GM18870 (cell line): ENCODE measurements at regions not wholly inside any gene's neighbourhood (a gene's known extent, or its start where the extent isn't known, plus 50 kb on each side); places are given as distances from the start of the nearest gene placed in this dataset.

Experiments
- ATAC-seq: cut with Tn5 transposase; IDR thresholded peaks from one replicate; pipeline ENCODE4 v1.9.1; 2021; ENCODE audit warnings: moderate library complexity; ENCODE audit not compliant: unreplicated experiment

- no peak for ATAC-seq
Measured at GRCh38 chr16:74232806-74233465, 63.7 kb upstream of the PSMD7 start.

DNA sequence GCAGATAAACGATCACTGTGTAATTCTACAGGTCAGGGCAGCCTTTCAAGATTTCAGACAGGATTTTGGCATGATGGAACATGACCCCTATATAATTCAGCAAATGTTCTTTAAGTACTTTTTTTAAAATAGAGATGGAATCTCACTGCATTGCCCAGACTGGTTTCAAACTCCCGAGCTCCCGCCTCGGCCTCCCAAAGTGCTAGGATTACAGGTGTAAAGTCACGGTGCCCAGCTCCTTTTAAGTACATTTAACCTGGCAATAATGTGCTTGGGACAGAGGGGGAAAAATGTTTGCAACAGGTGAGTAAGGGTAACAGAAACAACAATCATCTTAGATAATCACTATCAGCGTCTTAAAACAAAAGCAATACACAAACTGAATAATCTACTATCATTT, 66.5 kb upstream of the PSMD7 start:
- no peak for ATAC-seq

GRCh38 chr16:74226338-74226954, 70.2 kb upstream of the PSMD7 start:
- no peak for ATAC-seq

DNA sequence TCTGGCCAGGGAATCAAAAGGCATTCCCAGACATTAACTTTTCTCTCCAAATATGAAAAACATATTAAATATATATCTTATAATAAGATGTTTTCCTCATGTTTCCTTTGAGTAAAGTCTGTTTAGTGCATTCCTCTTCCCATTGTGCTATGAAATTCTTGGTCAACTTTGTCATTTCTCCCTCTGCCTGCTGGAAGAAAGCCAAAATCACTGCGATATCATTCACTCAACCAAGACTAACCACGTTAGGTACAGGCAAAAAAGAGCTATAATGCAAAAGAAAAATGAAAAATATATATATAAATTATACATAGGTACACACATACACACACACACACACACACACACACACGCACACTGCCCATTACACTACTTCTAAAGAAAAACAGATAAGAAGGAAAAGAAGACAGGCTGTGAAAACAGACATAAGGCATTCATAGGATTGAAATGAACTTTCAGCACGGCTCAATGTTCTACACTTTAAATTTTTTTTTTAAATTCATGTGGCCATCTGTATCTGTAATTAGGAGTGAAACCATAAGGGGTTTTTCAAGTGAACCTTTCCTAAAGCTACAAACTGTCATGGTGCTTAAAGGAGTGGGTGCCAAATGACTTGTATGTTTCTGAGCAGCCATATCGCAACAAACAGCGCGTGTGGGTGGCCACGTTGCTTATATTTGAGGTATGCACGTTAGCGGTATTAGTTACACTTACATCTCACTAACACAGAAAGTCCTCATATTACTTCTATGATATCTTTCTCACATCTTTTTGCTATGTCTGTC, 71.6 kb upstream of the PSMD7 start:
- ATAC-seq, result no peak

DNA sequence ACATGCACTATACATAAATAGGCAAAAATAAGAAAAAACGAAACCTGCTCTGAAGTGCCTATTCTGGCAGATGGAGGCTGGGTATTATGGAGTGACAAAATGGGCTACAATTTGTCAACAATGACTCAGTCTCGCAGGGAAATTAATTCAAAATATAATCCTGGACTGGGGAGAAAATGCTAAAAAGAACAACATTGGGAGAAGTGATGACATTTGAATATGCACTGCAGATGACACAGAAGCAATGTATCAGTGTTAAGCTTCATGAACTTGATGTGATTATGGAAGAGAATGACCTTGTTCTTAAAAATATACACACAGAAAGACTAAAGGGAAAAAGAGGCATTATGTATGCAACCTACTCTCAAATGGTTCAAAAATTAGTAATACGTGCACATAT, 74.8 kb upstream of the PSMD7 start:
- no peak for ATAC-seq

GRCh38 chr16:74219706-74220105, 76.9 kb upstream of the PSMD7 start:
- no peak for ATAC-seq

DNA sequence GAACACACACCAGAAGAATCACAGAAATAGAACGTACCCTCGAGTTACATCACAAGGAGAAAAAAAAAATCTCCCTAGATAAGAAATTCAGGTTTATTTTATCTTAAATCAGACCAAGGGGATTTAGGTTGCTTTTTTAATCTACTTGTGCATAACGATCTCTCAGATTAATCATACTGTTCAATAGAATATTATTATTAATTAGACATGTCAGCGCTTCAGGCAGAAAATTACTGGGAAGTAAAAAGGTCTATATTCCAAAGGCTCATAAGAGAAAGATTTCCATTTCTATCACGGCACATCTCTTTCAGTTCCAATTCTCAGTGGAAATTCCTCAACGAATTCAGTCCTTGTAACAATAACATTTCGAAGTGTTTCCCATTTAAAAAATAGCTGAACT, 77.7 kb upstream of the PSMD7 start:
- ATAC-seq, result no peak

GRCh38 chr16:74216319-74216718, 80.3 kb upstream of the PSMD7 start:
- no peak for ATAC-seq

DNA sequence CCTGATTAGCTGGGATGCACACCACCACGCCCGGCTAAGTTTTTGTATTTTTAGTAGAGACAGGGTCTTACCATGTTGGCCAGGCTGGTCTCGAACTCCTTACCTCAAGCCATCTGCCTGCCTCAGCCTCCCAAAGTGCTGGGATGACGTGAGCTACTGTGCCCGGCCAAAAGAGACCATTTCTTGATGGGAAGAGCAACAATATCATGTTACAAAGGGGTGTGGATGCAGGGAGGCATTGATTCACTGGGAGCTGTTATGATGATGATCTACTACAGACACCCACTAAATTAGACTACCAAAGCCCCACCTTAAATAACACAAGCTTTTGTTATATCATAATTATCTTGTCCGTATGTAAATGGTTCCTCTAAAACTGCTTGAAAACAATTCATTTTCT, 81.4 kb upstream of the PSMD7 start:
- no peak for ATAC-seq

DNA sequence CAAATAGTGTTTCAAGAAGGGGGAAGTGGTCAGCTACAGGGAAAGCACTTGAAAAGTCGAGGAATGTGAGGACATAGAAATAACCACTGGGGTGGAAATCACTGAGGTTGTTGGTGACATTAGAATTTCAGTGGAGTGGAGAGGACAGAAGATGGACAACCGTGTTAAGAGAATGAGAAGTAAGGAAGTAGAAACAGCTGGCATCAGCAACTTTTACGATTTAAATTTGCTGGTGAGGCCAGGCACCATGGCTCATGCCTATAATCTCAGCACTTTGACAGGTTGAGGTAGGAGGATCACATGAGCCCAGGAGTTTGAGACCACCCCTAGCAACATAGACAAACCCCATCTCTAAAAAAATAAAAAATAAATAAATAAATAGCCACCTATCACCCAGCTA, 83.2 kb upstream of the PSMD7 start:
- ATAC-seq, result no peak

- ATAC-seq, result no peak
Measured at GRCh38 chr16:74210245-74210644, 86.4 kb upstream of the PSMD7 start.

DNA sequence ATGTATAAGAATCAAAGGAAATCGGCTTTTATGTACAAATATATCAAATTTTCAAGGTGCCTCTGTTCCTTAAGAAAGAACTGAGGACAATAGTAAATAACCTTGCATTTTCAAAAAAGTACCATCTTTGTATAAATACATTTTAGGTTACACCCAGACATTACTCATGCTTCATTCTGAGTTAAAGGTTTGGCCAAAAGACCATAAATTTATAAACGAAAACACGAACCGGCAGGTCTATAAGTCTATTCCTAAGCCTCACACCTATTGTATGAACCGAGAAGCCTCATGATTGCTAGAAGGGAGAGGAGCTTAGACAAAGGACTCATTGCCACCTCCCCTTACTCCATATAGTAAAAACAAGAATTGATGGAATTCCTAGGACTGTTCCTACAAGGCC, 94.6 kb upstream of the PSMD7 start:
- no peak for ATAC-seq

GRCh38 chr16:74201576-74201975, 95.0 kb upstream of the PSMD7 start:
- no peak for ATAC-seq

DNA sequence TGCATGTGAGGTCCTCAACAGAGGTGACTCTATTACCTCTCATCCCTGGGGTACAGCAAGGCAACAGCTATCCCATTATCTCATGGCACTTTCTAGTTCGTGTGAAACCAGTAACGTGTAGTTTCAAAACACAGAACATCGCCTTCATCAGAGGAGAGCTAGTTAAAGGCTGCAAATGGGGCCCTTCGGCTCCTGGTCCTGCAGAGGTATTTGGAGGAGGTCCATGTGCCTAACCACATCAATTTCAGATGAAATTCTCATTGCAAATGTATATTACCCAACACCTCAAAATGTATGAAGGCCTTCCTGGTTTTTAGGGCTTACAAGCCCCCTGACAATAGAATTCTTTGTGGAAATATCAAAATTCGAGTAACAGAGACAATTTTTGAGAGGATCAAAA, 95.7 kb upstream of the PSMD7 start:
- no peak for ATAC-seq

DNA sequence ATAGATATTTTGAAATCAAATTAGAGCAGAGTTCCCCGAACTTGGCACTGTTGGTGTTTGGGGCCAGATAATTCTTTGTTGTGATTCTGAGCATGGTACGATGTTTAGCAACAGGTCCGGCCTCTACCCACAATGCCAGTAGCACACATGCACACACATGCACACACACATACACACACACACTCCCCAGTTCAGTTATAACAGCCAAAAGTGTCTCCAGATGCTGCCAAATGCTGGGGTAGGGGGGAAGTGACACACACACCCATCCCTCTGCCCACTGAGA, 96.8 kb upstream of the PSMD7 start:
- ATAC-seq, result no peak

GRCh38 chr16:74199066-74199841, 97.4 kb upstream of the PSMD7 start:
- ATAC-seq, result no peak

DNA sequence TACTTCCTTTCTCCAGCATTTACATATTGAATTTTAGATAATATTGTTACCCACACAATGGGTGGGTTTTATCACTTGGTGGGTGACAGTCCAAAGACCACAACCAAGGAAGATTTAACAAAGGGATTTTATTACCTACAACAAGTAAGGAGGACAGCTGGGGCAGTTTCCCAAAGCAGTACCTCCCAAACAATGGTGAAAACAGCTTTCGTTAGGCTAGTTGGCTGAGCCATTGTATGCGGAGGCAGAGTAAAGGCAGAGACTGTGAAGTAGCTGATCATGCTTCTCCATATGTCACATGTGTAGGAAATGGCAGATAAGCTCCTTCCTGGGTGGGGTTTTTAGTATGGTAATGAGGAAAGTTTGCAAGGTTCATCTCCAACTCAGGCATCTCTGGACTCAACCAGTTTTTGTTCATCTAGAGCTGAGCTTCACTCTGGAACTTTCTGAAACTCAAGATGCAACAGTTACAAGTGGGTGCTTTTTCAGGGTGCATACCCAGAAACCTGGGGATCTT, 104.3 kb upstream of the PSMD7 start:
- ATAC-seq, result no peak

DNA sequence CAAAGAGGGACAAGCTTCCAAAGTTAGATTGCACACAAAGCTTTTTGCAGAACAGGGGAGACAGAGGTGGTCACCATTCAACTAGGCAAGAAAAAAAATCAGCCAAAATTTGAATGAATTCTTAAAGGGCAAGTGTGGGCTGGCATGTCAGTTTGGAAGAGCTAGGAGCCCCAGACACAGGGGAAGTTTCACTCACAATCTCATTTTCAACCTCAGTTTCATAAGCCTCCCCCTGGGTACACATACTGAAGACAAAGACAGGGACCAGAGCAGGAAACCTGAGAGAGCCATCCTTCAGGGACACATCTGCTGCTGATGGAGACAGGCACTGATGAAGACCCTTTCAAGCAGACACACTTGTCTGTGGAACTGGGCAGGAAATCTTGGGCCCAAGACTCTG, 106.3 kb upstream of the PSMD7 start:
- ATAC-seq, result no peak

DNA sequence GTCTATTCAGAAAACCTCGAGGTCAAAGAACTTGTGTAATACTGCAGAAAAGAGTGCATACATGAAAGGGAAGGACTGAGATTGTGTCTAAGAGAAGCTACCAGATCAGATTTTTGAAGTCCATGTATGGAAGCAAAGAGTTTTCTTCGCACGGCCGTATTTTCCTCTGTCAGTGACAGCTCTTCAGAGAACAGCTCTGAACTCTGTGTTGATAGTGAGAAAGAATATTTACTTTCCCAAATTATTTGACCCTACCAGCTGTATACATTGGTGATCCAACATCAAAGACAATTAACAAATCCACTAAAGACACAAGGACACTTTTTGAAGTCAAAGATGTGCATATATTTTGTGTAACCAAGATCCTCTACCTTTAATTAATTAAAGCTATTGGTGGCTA, 107.8 kb upstream of the PSMD7 start:
- ATAC-seq, result no peak

DNA sequence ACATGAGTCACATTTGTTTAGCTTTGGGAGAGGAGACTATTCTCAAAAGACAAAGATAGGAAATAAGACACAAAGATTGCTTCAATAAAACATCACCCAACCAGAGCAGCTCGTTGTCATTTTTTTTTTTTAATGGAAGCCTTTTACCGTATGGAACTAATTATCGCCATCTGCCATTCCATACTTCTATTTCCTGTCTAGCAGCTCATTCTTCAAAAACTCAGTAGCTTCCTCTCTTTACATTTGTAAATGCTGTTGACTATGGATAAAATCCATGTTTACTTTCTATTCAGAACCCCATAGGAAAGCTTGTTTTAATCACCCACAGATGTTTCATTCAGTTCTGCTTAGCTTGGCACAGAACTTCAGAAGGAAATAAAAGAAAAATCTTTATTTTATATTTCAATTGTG, 110.0 kb upstream of the PSMD7 start:
- no peak for ATAC-seq

GRCh38 chr16:74184839-74185238, 111.8 kb upstream of the PSMD7 start:
- no peak for ATAC-seq
